ENCODE measurements at regions not wholly inside any gene's neighbourhood (a gene's known extent, or its start where the extent isn't known, plus 50 kb on each side); places are given as distances from the start of the nearest gene placed in this dataset.
A peak's percentile ranks its signal among the peaks of the same experiment; 100 is the strongest.
"Not testable (repeated sequence)": the region's sequence is repeated elsewhere in the genome, so short reads cannot be mapped to it uniquely, and the experiment has no call there.

DNA sequence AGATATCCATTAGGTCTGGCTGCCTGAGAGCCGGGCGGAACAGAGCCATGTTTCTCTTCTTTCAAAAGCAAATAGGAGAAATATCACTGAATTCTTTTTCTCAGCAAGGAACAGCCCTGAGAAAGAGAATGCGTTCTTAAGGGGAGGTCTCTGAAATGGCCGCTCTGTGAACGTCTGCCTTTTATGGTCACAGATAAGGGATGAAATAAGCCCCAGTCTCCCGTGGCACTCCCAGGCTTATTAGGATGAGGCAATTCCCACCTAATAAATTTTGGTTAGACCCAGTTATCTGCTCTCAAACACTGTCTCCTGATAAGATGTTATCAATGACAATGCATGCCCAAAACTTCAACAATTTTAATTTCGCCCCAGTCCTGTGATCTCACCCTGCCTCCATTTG lies 133.4 kb upstream of the KCNJ18 start:
- DNase-seq, result not testable (repeated sequence)

- no peak for DNase-seq
Observed at GRCh38 chr17:21564262-21564661, 128.1 kb upstream of the KCNJ18 start.

DNA sequence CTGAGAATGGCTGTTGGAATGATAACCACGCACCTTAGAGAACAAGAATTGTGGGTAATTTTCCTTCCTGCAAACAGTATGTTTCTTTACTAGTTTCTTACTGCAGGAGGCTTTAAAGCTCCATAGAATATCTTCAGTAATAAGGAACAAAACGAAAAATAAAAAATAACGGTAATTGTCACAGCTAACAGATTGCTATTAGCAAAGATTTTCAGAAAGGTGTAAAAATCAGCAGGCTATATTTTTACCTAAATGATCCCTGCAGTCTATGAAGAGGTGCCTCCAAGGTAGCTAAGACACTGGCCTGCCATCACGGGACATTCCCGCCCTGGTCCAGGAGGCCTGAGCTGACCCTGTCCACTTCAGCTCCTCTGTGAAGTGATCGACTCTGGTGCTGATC lies 127.6 kb upstream of the KCNJ18 start:
- DNase-seq, result not testable (repeated sequence)

GRCh38 chr17:21570427-21570826 lies 121.9 kb upstream of the KCNJ18 start:
- not testable (repeated sequence) for DNase-seq

GRCh38 chr17:21572148-21572547 lies 120.2 kb upstream of the KCNJ18 start:
- not testable (repeated sequence) for DNase-seq

GRCh38 chr17:21573271-21573960 lies 118.9 kb upstream of the KCNJ18 start:
- DNase-seq, result not testable (repeated sequence)

- DNase-seq, result peak; percentile 8
Observed at GRCh38 chr17:21573961-21574610, 118.2 kb upstream of the KCNJ18 start.

DNA sequence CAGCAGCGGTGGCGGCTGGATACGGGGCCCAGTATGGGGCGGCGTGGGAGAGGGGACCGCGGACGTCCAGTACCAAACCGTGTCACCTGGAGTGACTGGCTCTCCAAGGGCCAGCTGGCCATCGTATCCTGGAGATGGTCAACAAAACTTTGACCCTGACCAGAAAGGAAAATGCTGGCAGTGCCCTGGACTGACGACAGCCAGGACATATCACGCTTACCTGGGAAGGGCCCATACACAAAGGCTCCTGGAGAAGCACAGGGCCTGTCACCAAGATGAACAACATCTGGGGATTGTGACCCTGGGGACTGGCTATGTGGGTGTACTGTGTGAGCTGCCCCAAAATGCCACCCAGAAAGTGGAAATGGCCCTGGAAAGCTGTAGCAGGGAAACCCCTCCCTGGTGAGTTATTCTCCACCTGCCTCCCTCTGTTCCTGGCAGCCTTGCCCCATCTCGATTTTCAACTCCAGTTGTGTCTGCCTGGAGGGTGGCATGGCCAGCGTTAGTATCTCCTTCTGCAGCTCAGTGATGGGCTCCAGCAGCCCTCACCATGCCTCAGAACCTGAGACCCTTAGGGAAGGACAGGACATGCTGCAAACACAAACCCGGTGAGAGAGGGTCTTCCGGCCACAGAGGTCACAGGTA lies 117.6 kb upstream of the KCNJ18 start:
- DNase-seq, result not testable (repeated sequence)

DNA sequence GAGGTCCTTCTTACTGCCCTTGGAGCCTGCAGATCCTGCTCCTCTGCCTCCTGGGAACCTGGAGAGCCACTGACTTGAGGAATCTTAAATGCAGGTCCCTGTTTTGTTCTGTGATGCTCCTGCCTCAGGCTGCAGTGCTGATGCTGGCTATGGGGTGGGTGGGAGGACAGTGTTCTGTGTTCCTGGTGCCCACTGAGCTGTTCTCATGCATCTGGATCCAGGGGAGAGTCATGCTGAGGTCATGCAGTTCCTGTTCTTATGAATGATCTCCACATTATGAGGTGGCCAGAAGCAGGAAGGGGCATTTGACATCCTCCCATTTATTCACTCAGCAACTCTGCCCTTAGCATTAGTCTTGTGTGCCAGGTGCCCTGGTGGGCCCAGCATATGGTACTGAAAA lies 113.5 kb upstream of the KCNJ18 start:
- not testable (repeated sequence) for DNase-seq

GRCh38 chr17:21592774-21593173 lies 99.5 kb upstream of the KCNJ18 start:
- DNase-seq, result no peak

- not testable (repeated sequence) for DNase-seq
Observed at GRCh38 chr17:21593452-21594105, 98.7 kb upstream of the KCNJ18 start.

DNA sequence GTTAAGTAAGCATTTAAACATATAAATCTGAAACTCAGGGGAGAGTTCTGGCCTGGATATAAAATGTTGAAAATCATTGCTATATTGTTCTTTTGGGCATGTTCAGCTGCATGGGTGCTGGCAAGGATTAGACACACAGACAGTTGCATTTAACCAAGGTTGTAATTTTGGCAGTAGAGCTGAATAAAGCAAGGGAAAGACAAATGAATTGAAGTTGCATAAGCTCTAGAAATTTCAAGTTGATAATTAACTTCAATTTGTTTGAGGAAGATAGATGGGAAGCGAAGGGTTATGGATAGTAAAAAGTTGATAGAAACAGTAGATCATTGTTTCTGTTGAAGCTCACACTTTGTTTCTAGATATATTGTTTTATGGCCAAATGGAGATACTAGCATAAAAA lies 97.2 kb upstream of the KCNJ18 start:
- no peak for DNase-seq

DNA sequence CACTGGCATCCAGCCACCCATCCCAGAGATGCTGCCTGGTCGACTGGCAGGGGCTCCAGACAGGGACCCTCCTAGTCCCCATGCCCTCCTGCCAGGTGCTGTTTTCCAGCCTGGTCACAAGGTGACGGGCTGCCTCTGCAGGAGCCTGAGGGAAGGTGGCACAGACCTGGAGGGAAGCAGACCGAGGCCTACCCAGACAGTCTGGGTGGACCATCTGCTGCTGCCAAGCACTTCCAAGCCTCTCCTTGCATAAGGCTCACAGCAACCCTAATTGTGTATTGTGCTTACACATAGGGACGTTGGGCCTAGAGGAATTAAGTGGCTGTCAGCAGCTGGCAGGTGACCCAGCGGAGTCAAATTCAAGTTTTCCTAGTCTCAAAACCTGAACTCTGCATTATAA lies 90.1 kb upstream of the KCNJ18 start:
- DNase-seq, result no peak

DNA sequence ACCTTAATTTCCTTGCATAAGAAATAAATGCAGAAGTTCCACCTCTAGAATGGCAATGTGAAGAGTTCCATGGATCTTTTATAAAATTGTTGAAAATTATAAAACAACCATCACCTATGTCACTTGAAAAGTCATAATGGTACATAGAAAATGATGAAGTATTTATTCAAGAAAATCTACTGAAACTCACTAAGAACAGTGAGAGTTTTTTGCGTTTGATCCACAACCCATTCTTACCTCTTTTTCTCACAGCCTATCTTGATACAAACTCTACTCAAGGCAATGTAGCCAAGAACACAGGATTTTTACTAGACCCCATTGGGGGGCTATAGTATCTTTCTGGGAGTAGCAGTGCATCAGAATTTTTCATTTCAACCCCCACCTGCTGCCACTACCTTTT lies 89.0 kb upstream of the KCNJ18 start:
- DNase-seq, result not testable (repeated sequence)

GRCh38 chr17:21611443-21611842 lies 80.9 kb upstream of the KCNJ18 start:
- not testable (repeated sequence) for DNase-seq

DNA sequence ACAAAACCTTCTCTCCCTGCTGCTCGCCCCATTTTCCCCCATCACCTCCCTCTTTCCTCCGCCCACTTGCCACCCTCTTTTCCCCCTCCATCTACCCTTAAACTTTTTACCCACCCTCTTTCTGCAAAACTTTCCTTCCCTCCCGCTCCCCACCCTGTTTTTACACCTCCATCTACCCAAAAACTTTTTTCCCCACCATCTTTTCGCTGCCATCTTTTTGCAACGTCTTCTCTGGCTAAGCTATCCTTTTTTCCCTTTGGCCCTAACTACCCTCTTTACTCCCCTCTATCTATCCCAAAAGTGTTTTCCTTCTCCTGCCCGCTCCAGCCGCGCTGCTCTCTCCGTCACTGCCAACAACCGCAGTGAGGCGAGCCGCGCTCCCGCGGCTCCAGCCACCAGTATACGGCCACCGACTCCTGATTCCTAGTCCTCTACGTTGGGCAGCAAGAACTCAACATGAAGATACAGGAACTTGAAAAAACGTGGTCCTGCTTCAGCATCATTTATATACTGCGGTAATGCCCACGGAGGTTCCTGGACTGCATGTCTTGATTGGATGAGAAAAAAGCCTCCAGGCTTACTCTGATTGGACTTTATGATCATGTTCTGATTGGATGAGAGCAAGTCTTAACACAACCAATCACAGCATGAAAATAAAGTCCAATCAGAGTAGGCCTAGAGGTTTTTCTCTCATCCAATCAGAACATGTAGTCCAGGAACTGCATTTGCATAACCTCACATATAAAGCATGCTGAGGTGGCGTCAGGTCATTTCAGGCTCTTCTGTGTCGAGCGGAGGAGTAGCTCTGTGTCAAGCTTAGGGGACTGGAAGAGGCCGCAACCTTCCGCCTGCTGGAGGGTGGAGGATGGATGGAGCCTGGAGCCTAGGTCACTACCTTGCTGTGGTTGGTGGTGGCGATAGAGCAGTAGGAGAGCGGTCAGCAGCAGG lies 79.9 kb upstream of the KCNJ18 start:
- not testable (repeated sequence) for DNase-seq

DNA sequence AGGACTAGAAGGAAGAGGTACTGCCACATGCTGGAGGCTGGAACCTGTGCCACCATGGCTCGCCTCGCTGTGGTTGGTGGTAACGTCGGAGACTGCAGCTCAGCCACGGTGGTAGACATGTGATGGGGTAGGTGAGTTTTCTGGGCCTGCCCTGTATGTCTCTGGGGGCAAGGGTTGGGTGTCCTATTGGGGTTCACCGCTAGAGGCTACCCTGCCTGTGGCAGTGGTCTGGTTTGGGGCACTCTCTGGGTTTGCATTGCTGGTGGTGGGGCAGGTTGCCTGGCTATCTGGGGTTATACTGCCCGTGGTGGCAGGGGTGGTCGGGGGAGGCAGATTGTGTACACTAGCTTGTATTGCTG lies 79.3 kb upstream of the KCNJ18 start:
- no peak for DNase-seq

GRCh38 chr17:21626987-21627386 lies 65.3 kb upstream of the KCNJ18 start:
- DNase-seq, result not testable (repeated sequence)

All from activated T-cell treated with anti-CD3 and anti-CD28 coated beads for 4 hours (primary cell).